Omental fat pad (tissue), 3 donors: ENCODE measurements at regions not wholly inside any gene's neighbourhood (a gene's known extent, or its start where the extent isn't known, plus 50 kb on each side); places are given as distances from the start of the nearest gene placed in this dataset.
A peak's percentile ranks its signal among the peaks of the same experiment; 100 is the strongest.

ENCODE experiments used
- ATAC-seq: fragments of 150-250 bp; one replicate; pipeline ENCODE4 v1.9.1; 2016; ENCODE audit warnings: mild to moderate bottlenecking, moderate library complexity; ENCODE audit not compliant: low FRiP score
- DNase-seq: peaks from one replicate; pipeline ENCODE4 v3.0.0-alpha.2; 2019; ENCODE audit warnings: low spot score
- TF ChIP-seq, protein P1 (sequence below), 3 donors: fragments of 450-650 bp; IDR thresholded peaks; one replicate each; pipeline ENCODE4 v1.5.1; 2016 to 2017; ENCODE audit warnings: antibody characterized with exemption in 3 of 3, mild to moderate bottlenecking in 3 of 3, moderate library complexity in 2 of 3

DNA sequence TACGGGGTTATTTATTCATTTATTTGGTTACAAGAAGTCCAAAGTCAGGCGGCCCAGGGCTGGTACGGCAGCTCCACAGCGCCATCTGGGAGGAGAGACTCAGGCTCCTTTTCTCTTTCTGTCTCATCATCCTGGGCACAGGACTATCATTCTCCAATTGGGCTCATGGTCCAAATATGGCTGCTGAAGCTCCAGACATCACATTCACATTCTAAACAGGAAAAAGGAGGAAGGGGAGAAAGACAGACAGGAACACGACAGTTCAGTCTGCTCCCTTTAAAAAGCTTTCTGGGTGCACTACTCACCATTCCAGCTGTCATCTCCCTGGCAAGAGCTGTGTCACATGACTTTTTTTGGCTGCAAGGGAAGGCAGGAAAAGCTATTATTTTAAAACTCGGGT, 74.4 kb upstream of the PDZD8 start:
- ATAC-seq, result no peak
- TF ChIP-seq, protein P1, sequence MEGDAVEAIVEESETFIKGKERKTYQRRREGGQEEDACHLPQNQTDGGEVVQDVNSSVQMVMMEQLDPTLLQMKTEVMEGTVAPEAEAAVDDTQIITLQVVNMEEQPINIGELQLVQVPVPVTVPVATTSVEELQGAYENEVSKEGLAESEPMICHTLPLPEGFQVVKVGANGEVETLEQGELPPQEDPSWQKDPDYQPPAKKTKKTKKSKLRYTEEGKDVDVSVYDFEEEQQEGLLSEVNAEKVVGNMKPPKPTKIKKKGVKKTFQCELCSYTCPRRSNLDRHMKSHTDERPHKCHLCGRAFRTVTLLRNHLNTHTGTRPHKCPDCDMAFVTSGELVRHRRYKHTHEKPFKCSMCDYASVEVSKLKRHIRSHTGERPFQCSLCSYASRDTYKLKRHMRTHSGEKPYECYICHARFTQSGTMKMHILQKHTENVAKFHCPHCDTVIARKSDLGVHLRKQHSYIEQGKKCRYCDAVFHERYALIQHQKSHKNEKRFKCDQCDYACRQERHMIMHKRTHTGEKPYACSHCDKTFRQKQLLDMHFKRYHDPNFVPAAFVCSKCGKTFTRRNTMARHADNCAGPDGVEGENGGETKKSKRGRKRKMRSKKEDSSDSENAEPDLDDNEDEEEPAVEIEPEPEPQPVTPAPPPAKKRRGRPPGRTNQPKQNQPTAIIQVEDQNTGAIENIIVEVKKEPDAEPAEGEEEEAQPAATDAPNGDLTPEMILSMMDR (IDR thresholded peaks at IDR 0.05), result no peak
- DNase-seq, result no peak

DNA sequence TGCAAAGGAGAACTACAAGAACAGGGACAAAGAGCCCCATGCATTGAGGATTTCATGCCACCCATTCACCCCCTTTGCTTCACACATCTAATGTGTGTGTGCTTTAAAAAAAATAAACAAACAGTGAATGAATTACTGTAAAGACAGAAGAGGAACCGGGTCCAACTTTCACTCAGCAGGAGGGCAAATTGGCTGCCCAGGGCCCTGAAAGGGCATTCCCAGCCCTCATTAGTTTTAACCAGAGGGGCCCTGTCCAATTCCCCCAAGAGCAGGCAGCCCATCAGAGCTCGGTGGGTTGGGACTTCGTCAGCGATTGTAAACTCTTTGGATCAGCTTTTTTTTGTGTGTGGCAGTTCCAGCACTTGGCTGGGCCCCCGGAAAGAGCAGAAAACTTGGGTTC, 73.6 kb upstream of the PDZD8 start:
- DNase-seq (no peak), ATAC-seq (no peak)
- TF ChIP-seq, protein P1 (IDR thresholded peaks at IDR 0.05), result no peak

DNA sequence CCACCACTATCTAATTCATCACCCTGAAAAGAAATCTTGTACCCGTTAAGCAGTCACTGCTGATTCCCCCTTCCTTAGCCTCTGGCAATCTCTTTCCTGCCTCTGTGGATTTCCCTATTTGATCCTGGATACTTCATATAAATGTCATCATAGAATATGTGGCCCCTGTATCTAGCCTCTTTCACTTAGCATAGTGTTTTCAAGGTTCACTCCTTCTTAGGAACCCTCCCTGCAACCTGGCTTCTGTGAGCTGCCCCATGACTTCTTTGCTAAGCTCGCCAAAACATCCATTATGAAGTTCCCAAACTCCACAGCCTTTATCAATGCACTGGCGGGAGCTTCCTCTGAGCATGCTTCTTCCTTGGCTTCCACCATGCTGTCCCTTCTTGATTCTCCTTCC, 70.8 kb upstream of the PDZD8 start:
- TF ChIP-seq, protein P1 (IDR thresholded peaks at IDR 0.05), result no peak
- DNase-seq (no peak), ATAC-seq (no peak)

DNA sequence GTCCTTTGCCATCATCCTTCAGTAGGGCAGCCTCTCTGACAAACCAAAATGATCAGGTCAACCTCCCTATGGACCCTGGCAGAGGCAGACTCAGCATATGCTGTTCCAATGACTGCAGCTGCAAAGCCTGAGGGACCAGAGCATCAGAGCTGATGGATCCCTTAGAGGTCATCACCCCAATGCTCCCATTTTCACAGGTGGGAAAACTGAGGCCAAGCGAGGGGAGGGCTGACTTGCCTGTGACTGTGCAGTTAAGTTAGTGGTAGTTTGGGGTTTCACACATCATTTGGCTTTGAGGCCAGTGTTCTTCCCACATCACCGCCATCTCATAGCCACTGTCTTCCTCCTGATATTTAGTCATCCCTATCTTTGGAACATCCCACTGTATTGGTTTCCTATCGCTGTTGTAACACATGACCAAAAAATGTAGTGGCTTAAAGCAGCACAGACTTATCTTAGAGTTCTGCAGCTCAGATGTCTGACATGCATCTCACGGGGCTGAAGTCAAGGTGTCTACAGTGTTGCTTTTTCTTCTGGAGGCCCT, 69.3 kb upstream of the PDZD8 start:
- TF ChIP-seq, protein P1 (IDR thresholded peaks at IDR 0.05), result no peak
- no peak for ATAC-seq
- no peak for DNase-seq

DNA sequence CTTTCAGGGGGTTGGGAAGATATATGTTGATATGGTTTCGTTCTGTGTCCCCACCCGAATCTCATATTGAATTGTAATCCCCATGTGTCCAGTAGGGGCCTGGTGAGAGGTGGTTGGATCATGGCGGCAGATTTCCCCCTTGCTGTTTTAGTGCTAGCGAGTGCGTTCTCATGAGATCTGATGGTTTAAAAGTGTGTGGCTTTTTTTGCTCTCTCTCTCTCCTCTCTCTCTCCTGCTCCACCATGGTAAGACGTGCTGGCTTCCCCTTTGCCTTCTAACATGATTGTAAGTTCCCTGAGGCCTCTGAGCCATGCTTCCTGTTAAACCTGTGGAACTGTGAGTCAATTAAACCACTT, 68.4 kb upstream of the PDZD8 start:
- TF ChIP-seq, protein P1 (IDR thresholded peaks at IDR 0.05), result no peak
- DNase-seq (no peak), ATAC-seq (no peak)

DNA sequence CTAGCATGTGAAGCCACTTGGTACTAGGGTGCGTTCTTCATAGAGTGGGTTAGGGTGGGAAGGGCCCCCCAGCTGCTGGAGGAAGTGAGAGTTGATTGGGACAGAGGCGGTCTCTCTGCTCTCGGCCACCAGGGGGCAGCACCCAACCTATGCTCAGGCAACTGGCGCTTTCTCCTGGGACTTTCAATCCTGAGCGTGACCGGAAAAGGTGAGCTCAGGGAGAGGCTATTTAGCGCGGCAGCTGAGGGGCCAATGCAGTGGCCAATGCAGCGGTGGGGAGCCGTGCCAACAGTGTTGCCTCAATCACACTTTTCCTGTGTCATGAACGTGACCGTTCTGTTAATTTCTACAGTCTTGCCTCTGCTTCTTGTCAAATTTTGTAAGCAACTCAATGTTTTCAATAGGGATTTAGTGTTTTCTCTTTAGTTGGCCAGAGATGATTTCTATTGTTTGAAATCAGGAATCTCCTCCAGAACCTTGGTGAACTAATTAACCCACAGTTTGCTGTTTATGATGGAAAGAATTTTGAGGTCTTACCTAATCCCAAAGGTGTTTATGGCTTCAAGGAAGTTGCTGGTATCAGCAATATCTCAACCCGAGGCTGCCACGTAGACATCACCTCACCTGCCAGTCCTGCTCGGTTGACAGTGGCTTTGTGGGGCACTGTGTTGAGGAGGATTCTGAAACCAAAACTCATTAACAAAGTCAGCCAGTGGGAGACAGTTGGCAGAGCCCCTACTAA, 67.9 kb upstream of the PDZD8 start:
- TF ChIP-seq, protein P1 (IDR thresholded peaks at IDR 0.05), result peak in 1 of 3 donors; percentile 50
- DNase-seq (peak; percentile 53), ATAC-seq (peak; percentile 71)

DNA sequence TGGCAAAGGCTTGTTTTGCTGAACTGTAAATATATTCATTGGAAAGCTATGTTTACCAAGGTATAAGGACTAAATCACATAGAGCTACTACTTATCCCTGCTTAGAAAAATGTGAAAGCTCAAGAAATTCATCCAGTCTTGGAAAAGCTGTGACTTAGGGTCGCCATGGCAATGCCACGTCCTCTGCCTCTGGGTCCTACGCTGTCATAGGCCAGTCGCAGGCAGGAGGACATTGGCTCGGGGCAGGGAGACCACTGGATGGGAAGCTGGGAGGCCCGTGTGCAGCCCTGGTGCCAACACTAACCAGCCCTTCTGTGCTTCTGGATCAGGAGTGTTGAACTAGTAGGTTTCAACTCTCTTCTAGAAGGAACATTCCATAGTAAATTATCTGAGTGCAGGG, 67.3 kb upstream of the PDZD8 start:
- ATAC-seq, result no peak
- no peak for DNase-seq
- TF ChIP-seq, protein P1 (IDR thresholded peaks at IDR 0.05), result no peak
